Stomach smooth muscle (tissue), 2 donors: ENCODE measurements at regions not wholly inside any gene's neighbourhood (a gene's known extent, or its start where the extent isn't known, plus 50 kb on each side); places are given as distances from the start of the nearest gene placed in this dataset.

Experiments
- H3K27ac ChIP-seq: one replicate; pipeline ENCODE4 v1.7.0; 2013; ENCODE audit warnings: mild to moderate bottlenecking, low read length, inconsistent platforms
- H3K27me3 ChIP-seq, 2 donors: one replicate each; pipeline ENCODE4 v1.7.0; 2013; ENCODE audit warnings: low read length in 2 of 2; ENCODE audit not compliant: insufficient read depth in 2 of 2, control insufficient read depth in 1 of 2
- H3K36me3 ChIP-seq, 2 donors: one replicate each; pipeline ENCODE4 v1.7.0; 2013; ENCODE audit warnings: low read length in 2 of 2; ENCODE audit not compliant: control insufficient read depth in 2 of 2, insufficient read depth in 2 of 2
- H3K4me1 ChIP-seq: one replicate; pipeline ENCODE4 v1.7.0; 2013; ENCODE audit warnings: low read length; ENCODE audit not compliant: control insufficient read depth, insufficient read depth
- H3K4me3 ChIP-seq, 2 donors: one replicate each; pipeline ENCODE4 v1.7.0; 2013; ENCODE audit warnings: low read length in 2 of 2
- H3K9ac ChIP-seq, 2 donors: one replicate each; pipeline ENCODE4 v1.7.0; 2013; ENCODE audit warnings: low read length in 2 of 2, mild to moderate bottlenecking in 1 of 2
- H3K9me3 ChIP-seq, 2 donors: one replicate each; pipeline ENCODE4 v1.7.0; 2013; ENCODE audit warnings: low read length in 2 of 2; ENCODE audit not compliant: control insufficient read depth in 2 of 2
- donor health status: healthy.
- donor health status: Pancreatic carcinoma.

- no peak overlapping the region for H3K27ac ChIP-seq
- H3K4me3 ChIP-seq, result no peak overlapping the region
- no peak overlapping the region for H3K9ac ChIP-seq
- no peaks in the 10 kb centered on the region for H3K27me3 ChIP-seq
- H3K4me1 ChIP-seq, result no peaks in the 10 kb centered on the region
- no peaks in the 10 kb centered on the region for H3K36me3 ChIP-seq
- H3K9me3 ChIP-seq, result no peaks in the 10 kb centered on the region
These were observed 890.7 kb upstream of the INTU start for GRCh38 chr4:126742048-126742447.

DNA sequence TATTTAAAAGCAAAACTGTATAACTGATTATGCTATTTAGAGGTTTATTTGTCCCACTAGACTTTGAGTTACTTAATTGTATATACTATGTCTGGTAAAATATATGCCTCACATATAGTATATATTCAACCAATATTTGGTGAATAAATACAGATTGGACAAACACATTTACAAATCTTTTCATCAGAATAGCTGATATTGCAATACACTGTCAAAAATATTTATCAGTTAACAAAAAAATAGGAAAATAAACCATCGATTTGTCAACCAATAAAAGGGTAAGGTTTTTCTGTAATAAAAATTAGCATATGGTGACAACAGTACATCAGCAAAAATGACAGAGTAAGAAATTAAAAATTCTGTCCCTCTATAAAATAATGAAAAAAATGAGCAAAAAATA lies 889.9 kb upstream of the INTU start:
- Histone ChIP-seq H3K9me3 (no peaks in the 10 kb centered on the region), H3K4me3 (no peak overlapping the region), H3K36me3 (no peaks in the 10 kb centered on the region), H3K9ac (no peak overlapping the region), H3K27ac (no peak overlapping the region), H3K27me3 (no peaks in the 10 kb centered on the region), H3K4me1 (no peaks in the 10 kb centered on the region)

- no peak overlapping the region for H3K4me3 ChIP-seq
- no peaks in the 10 kb centered on the region for H3K4me1 ChIP-seq
- H3K27ac ChIP-seq, result no peak overlapping the region
- H3K27me3 ChIP-seq, result no peaks in the 10 kb centered on the region
- H3K9ac ChIP-seq, result no peak overlapping the region
- no peaks in the 10 kb centered on the region for H3K36me3 ChIP-seq
- no peaks in the 10 kb centered on the region for H3K9me3 ChIP-seq
These were observed 884.0 kb upstream of the INTU start for GRCh38 chr4:126748736-126749135.

- no peak overlapping the region for H3K9ac ChIP-seq
- H3K27ac ChIP-seq, result no peak overlapping the region
- no peaks in the 10 kb centered on the region for H3K9me3 ChIP-seq
- no peaks in the 10 kb centered on the region for H3K36me3 ChIP-seq
- no peak overlapping the region for H3K4me3 ChIP-seq
- no peaks in the 10 kb centered on the region for H3K27me3 ChIP-seq
- no peaks in the 10 kb centered on the region for H3K4me1 ChIP-seq
These were observed 882.0 kb upstream of the INTU start for GRCh38 chr4:126750723-126751122.

DNA sequence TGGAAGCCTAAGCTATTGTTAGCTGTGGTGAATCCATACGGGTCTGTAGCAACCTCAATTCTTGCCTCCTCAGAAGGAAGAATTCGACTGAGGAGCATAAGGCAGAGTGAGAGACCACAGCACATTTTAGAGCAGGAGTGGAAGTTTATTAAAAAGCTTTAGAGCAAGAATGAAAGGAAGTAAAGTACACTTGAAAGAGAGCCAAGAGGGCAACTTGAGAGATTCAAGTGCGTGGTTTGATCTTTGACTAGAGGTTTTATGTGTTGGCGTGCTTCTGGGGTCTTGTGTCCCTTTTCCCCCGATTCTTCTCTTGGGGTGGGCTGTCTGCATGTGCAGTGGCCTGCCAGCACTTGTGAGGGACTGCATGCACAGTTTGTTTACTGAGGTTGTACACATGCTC lies 880.6 kb upstream of the INTU start:
- Histone ChIP-seq H3K9me3 (no peaks in the 10 kb centered on the region), H3K27me3 (no peaks in the 10 kb centered on the region), H3K36me3 (no peaks in the 10 kb centered on the region), H3K4me3 (no peak overlapping the region), H3K27ac (no peak overlapping the region), H3K9ac (no peak overlapping the region), H3K4me1 (no peaks in the 10 kb centered on the region)

GRCh38 chr4:126752702-126753101 lies 880.1 kb upstream of the INTU start:
- Histone ChIP-seq H3K9ac (no peak overlapping the region), H3K27me3 (no peaks in the 10 kb centered on the region), H3K36me3 (no peaks in the 10 kb centered on the region), H3K4me1 (no peaks in the 10 kb centered on the region), H3K4me3 (no peak overlapping the region), H3K9me3 (no peaks in the 10 kb centered on the region), H3K27ac (no peak overlapping the region)

DNA sequence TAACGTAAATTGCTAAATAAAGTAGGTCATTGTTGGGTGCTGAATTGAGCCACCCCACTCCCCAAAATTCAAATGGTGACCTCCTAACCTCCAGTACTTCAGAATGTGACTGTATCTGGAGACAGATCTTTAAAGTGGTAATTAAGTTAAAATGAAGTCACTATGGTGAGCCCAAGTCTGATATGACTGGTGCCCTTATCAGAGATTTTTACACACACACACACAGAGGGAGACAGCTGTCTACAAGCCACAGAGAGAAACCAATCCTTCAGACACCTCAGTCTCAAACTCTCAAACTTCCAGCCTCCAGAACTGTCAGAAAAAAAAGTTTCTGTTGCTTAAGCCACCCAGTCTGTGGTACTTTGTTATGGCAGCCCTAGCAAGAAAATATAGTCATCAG lies 879.2 kb upstream of the INTU start:
- H3K27me3 ChIP-seq, result no peaks in the 10 kb centered on the region
- no peaks in the 10 kb centered on the region for H3K4me1 ChIP-seq

GRCh38 chr4:126755506-126755905 lies 877.3 kb upstream of the INTU start:
- no peaks in the 10 kb centered on the region for H3K36me3 ChIP-seq
- H3K9me3 ChIP-seq, result no peaks in the 10 kb centered on the region
- H3K9ac ChIP-seq, result no peak overlapping the region
- no peak overlapping the region for H3K4me3 ChIP-seq
- no peak overlapping the region for H3K27ac ChIP-seq
- H3K27me3 ChIP-seq, result no peaks in the 10 kb centered on the region
- H3K4me1 ChIP-seq, result no peaks in the 10 kb centered on the region

More for the DNA sequence above, 879.2 kb upstream of the INTU start:
- no peaks in the 10 kb centered on the region for H3K9me3 ChIP-seq
- no peak overlapping the region for H3K27ac ChIP-seq
- H3K36me3 ChIP-seq, result no peaks in the 10 kb centered on the region
- H3K4me3 ChIP-seq, result no peak overlapping the region
- no peak overlapping the region for H3K9ac ChIP-seq

DNA sequence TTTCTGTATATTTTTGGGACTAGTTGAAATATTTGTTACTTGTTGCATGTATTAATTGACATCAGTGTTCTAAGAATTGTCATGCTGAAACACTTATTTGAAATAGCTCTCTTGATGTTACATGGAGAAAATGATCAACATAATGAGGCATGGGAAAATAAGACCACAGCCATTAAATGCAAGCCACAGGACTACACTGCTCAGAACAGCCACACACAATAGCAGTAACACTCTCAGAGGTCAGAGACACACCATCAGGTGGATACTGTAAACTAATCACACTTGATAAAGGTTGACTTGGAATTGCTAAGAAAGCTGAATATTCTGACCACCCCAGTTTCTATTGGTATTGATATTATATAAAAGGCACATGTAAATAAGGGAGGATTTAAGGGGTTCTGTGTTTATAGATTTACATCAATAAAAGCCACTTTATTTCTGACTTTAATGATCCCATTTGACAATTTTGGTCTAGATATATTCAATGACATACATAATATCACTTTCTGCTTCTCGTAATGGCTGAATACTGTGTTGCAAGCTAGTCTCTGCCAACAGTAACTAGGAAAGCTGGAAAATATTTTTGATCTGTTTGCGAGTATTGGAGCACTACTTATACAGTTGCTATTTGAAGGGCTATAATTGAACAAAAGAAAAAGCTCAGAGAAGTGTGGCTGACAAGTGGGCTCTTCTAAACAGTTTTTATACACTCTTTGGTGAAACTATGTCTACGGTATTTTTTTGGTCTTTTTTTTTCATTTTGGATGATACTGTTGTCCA lies 876.5 kb upstream of the INTU start:
- H3K4me3 ChIP-seq, result no peak overlapping the region
- H3K27ac ChIP-seq, result no peak overlapping the region
- no peaks in the 10 kb centered on the region for H3K9me3 ChIP-seq
- H3K36me3 ChIP-seq, result no peaks in the 10 kb centered on the region
- no peaks in the 10 kb centered on the region for H3K4me1 ChIP-seq
- no peaks in the 10 kb centered on the region for H3K27me3 ChIP-seq
- no peak overlapping the region for H3K9ac ChIP-seq

DNA sequence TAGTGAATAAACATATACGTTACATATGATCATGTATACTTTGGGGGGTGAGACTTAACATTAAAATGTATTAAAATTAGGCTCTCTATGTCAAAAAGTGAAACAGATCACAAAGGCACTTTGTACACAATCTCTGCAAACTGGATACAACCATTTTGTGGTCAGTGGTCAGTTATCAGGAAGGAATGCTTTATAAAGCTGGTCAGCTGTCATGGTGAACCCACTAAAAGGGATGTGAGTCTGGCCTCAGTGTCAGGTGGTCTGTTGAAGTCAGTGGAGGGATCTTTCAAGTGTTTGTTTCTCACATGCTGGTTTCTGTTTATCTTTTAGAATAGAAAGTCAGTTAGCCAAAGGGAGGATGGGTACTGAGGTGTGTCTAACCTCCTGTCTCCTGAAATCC lies 875.5 kb upstream of the INTU start:
- Histone ChIP-seq H3K9me3 (no peaks in the 10 kb centered on the region), H3K27ac (no peak overlapping the region), H3K4me1 (no peaks in the 10 kb centered on the region), H3K4me3 (no peak overlapping the region), H3K36me3 (no peaks in the 10 kb centered on the region), H3K27me3 (no peaks in the 10 kb centered on the region), H3K9ac (no peak overlapping the region)

DNA sequence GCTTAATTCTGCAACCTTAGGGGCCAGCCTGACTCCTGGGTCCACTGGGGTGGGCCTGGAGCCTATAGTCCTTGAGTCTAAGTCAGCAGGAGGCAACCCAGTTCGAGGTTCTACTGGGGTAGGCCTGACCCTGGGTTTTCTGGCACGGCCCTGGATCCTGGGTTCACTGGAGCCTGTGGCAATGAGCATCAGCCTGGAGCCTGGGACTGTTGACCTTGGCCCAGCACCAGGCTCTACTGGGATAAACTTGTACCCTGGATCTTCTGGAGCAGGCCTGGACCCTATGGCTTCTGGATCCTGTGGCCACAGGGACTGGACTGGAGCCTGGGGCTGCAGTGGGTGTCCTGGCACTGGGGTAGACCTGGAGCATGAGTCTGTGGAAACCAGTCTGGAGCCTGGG lies 874.3 kb upstream of the INTU start:
- H3K36me3 ChIP-seq, result no peaks in the 10 kb centered on the region
- H3K4me1 ChIP-seq, result no peaks in the 10 kb centered on the region
- H3K4me3 ChIP-seq, result no peak overlapping the region
- H3K27me3 ChIP-seq, result no peaks in the 10 kb centered on the region
- H3K27ac ChIP-seq, result no peak overlapping the region
- no peaks in the 10 kb centered on the region for H3K9me3 ChIP-seq
- no peak overlapping the region for H3K9ac ChIP-seq
